ENCODE measurements at regions not wholly inside any gene's neighbourhood (a gene's known extent, or its start where the extent isn't known, plus 50 kb on each side); places are given as distances from the start of the nearest gene placed in this dataset.

- DNase-seq, result no peak
Observed at GRCh38 chr1:5516756-5517155, 475.5 kb downstream of the NPHP4 start.

- no peak for DNase-seq
Observed at GRCh38 chr1:5515501-5515900, 476.7 kb downstream of the NPHP4 start.

GRCh38 chr1:5514527-5515183, 477.6 kb downstream of the NPHP4 start:
- peak; percentile 58 for DNase-seq

GRCh38 chr1:5513846-5514526, 478.2 kb downstream of the NPHP4 start:
- DNase-seq, result peak; percentile 8

GRCh38 chr1:5513179-5513578, 479.0 kb downstream of the NPHP4 start:
- DNase-seq, result no peak

GRCh38 chr1:5511381-5512097, 480.7 kb downstream of the NPHP4 start:
- no peak for DNase-seq

GRCh38 chr1:5509664-5510452, 482.4 kb downstream of the NPHP4 start:
- peak; percentile 38 for DNase-seq

GRCh38 chr1:5508669-5509330, 483.4 kb downstream of the NPHP4 start:
- no peak for DNase-seq

GRCh38 chr1:5507340-5507739, 484.9 kb downstream of the NPHP4 start:
- DNase-seq, result no peak

GRCh38 chr1:5506634-5507033, 485.6 kb downstream of the NPHP4 start:
- DNase-seq, result no peak

- no peak for DNase-seq
Observed at GRCh38 chr1:5505944-5506343, 486.3 kb downstream of the NPHP4 start.

- DNase-seq, result no peak
Observed at GRCh38 chr1:5504364-5504740, 487.9 kb downstream of the NPHP4 start.

GRCh38 chr1:5503556-5504363, 488.5 kb downstream of the NPHP4 start:
- no peak for DNase-seq

GRCh38 chr1:5502311-5503194, 489.7 kb downstream of the NPHP4 start:
- DNase-seq, result no peak

- no peak for DNase-seq
Observed at GRCh38 chr1:5501206-5501930, 490.9 kb downstream of the NPHP4 start.

- no peak for DNase-seq
Observed at GRCh38 chr1:5500541-5500940, 491.7 kb downstream of the NPHP4 start.

GRCh38 chr1:5497503-5497902, 494.7 kb downstream of the NPHP4 start:
- no peak for DNase-seq

- DNase-seq, result no peak
Observed at GRCh38 chr1:5495596-5496410, 496.4 kb downstream of the NPHP4 start.

GRCh38 chr1:5494518-5494917, 497.7 kb downstream of the NPHP4 start:
- DNase-seq, result no peak
